ENCODE measurements at regions not wholly inside any gene's neighbourhood (a gene's known extent, or its start where the extent isn't known, plus 50 kb on each side); places are given as distances from the start of the nearest gene placed in this dataset.

DNA sequence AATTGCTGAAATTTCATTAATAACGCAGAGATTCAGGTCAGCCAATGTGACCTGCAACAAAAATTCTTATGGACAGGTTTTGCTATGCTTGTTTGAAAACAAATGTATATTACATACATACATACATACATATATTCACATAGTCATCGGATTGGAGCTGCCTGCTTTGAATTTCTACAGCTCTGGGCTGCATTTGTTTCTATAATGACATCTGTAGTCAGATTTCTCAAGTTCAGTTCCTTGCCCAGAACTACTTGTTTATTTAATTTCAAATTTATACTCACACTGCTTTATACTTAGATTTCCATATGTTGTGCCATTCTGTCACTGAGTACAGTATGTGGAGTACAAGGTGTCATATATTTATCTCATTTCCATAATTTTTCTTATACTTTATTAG lies 2775.0 kb downstream of the PCDH9 start:
- TF ChIP-seq POLR2A (IDR thresholded peaks at IDR 0.05; ENCODE audit: low read depth) (no peak), CTCF (IDR thresholded peaks at IDR 0.05) (no peak), POLR2AphosphoS5 (IDR thresholded peaks at IDR 0.05) (no peak), EP300 (IDR thresholded peaks at IDR 0.05) (no peak)

All from esophagus muscularis mucosa (tissue), 4 donors.